Calu3 (cell line): ENCODE measurements at regions not wholly inside any gene's neighbourhood (a gene's known extent, or its start where the extent isn't known, plus 50 kb on each side); places are given as distances from the start of the nearest gene placed in this dataset.
A peak's percentile ranks its signal among the peaks of the same experiment; 100 is the strongest.

Experiments used
- BruUV-seq: library from RNA; stranded (reverse); fragments of 400-500 nt; replicated peaks from 2 replicates; lab custom pipeline; 2021; lab: Mats Ljungman, UMichigan
- CTCF ChIA-PET: fragments of 300-600 bp; sonication (Branson Sonifier 250); formaldehyde crosslinking; loops from one replicate; lab custom pipeline; 2022; ENCODE audit warnings: antibody characterized with exemption; lab: Charles Lee
- DNase-seq: peaks from one replicate; pipeline ENCODE4 v3.0.0; 2022
- H3K27ac Mint-ChIP-seq: one replicate; pipeline ENCODE4 v1.8.0; 2022; ENCODE audit warnings: mixed read lengths; ENCODE audit not compliant: unreplicated experiment
- H3K27me3 Mint-ChIP-seq: one replicate; pipeline ENCODE4 v1.8.0; 2022; ENCODE audit warnings: mixed read lengths; ENCODE audit not compliant: unreplicated experiment
- H3K36me3 Mint-ChIP-seq: one replicate; pipeline ENCODE4 v1.8.0; 2022; ENCODE audit warnings: mild to moderate bottlenecking, moderate library complexity, mixed read lengths; ENCODE audit not compliant: insufficient read depth, unreplicated experiment
- H3K4me1 Mint-ChIP-seq: one replicate; pipeline ENCODE4 v1.8.0; 2022; ENCODE audit warnings: mild to moderate bottlenecking, low read depth, mixed read lengths; ENCODE audit not compliant: unreplicated experiment
- H3K4me3 Mint-ChIP-seq: one replicate; pipeline ENCODE4 v1.8.0; 2022; ENCODE audit warnings: mild to moderate bottlenecking, low read depth, moderate library complexity, mixed read lengths; ENCODE audit not compliant: unreplicated experiment
- H3K9me3 Mint-ChIP-seq: one replicate; pipeline ENCODE4 v1.8.0; 2022; ENCODE audit warnings: low read depth, mixed read lengths; ENCODE audit not compliant: unreplicated experiment
- CTCF ChIP-seq: fragments of 200-600 bp; IDR thresholded peaks from one replicate; pipeline ENCODE4 v1.8.0; 2022; ENCODE audit warnings: antibody characterized with exemption; ENCODE audit not compliant: unreplicated experiment
- intact Hi-C: fragments of 100-400 bp; cut with micrococcal nuclease; formaldehyde crosslinking; loops from one replicate; pipeline ENCODE4 v1.10.0; 2022; ENCODE audit not compliant: unreplicated experiment

GRCh38 chr12:42798811-42799438 lies 209.4 kb upstream of the PRICKLE1 start:
- no TSS peak for BruUV-seq
- no peak for DNase-seq
- Mint-ChIP-seq H3K27me3 (no peaks in the 10 kb centered on the region), H3K4me3 (no peak overlapping the region), H3K9me3 (no peaks in the 10 kb centered on the region), H3K27ac (peak overlapping the region; percentile 21), H3K4me1 (peaks cover 22% of the 10 kb centered on the region), H3K36me3 (no peaks in the 10 kb centered on the region)
- intact Hi-C loops, result loop anchor here (10.0 kb wide), 1 partner anchor 536 kb away; no protein-coding TSS in a partner anchor
- TF ChIP-seq CTCF, result no peak
- CTCF ChIA-PET, result no interaction called here

- no peak for TF ChIP-seq CTCF
- Mint-ChIP-seq H3K4me3 (no peak overlapping the region), H3K27me3 (no peaks in the 10 kb centered on the region), H3K9me3 (no peaks in the 10 kb centered on the region), H3K27ac (peak overlapping the region; percentile 4), H3K36me3 (no peaks in the 10 kb centered on the region), H3K4me1 (peaks cover 36% of the 10 kb centered on the region)
- no peak for DNase-seq
- intact Hi-C loops, result loop anchor here (5.0 to 10.0 kb wide), 3 partner anchors 38 to 540 kb away; no protein-coding TSS in a partner anchor
- no TSS peak for BruUV-seq
- CTCF ChIA-PET, result no interaction called here
Measured at GRCh38 chr12:42794806-42795205, 205.3 kb upstream of the PRICKLE1 start.

GRCh38 chr12:42793166-42793565 lies 203.6 kb upstream of the PRICKLE1 start:
- H3K27me3 Mint-ChIP-seq, result no peaks in the 10 kb centered on the region
- no peaks in the 10 kb centered on the region for H3K36me3 Mint-ChIP-seq
- H3K27ac Mint-ChIP-seq, result no peak overlapping the region
- no peak for TF ChIP-seq CTCF
- H3K9me3 Mint-ChIP-seq, result no peaks in the 10 kb centered on the region
- no peak overlapping the region for H3K4me3 Mint-ChIP-seq
- no TSS peak for BruUV-seq
- CTCF ChIA-PET, result no interaction called here
- peaks cover 29% of the 10 kb centered on the region for H3K4me1 Mint-ChIP-seq
- DNase-seq, result no peak
- intact Hi-C loops, result loop anchor here (5.0 to 10.0 kb wide), 3 partner anchors 36 to 542 kb away; no protein-coding TSS in a partner anchor

- no peak overlapping the region for H3K27ac Mint-ChIP-seq
- no peak overlapping the region for H3K4me3 Mint-ChIP-seq
- TF ChIP-seq CTCF, result no peak
- BruUV-seq, result no TSS peak
- no peaks in the 10 kb centered on the region for H3K36me3 Mint-ChIP-seq
- H3K9me3 Mint-ChIP-seq, result no peaks in the 10 kb centered on the region
- H3K27me3 Mint-ChIP-seq, result no peaks in the 10 kb centered on the region
- no peak for DNase-seq
- peaks cover 29% of the 10 kb centered on the region for H3K4me1 Mint-ChIP-seq
- intact Hi-C loops, result loop anchor here (5.0 to 10.0 kb wide), 3 partner anchors 35 to 543 kb away; no protein-coding TSS in a partner anchor
- CTCF ChIA-PET, result no interaction called here
Measured at GRCh38 chr12:42792265-42792664, 202.7 kb upstream of the PRICKLE1 start.
